ENCODE measurements at regions not wholly inside any gene's neighbourhood (a gene's known extent, or its start where the extent isn't known, plus 50 kb on each side); places are given as distances from the start of the nearest gene placed in this dataset.
"Not testable (repeated sequence)": the region's sequence is repeated elsewhere in the genome, so short reads cannot be mapped to it uniquely, and the experiment has no call there.

- DNase-seq, result no peak
These were observed 202.7 kb downstream of the PTH2R start for GRCh38 chr2:208609166-208609804.

- DNase-seq, result not testable (repeated sequence)
These were observed 209.1 kb downstream of the PTH2R start for GRCh38 chr2:208615675-208616074.

- DNase-seq, result no peak
These were observed 211.6 kb downstream of the PTH2R start for GRCh38 chr2:208618220-208618619.

GRCh38 chr2:208619993-208620392, 213.4 kb downstream of the PTH2R start:
- DNase-seq, result no peak

GRCh38 chr2:208620487-208620978, 213.9 kb downstream of the PTH2R start:
- no peak for DNase-seq

- no peak for DNase-seq
These were observed 220.7 kb downstream of the PTH2R start for GRCh38 chr2:208627110-208627884.

- no peak for DNase-seq
These were observed 221.3 kb downstream of the PTH2R start for GRCh38 chr2:208627916-208628315.

- DNase-seq, result no peak
These were observed 231.5 kb downstream of the PTH2R start for GRCh38 chr2:208638059-208638458.

GRCh38 chr2:208642125-208642779, 235.7 kb downstream of the PTH2R start:
- no peak for DNase-seq

GRCh38 chr2:208643145-208643544, 236.6 kb downstream of the PTH2R start:
- DNase-seq, result no peak

GRCh38 chr2:208645226-208645625, 238.6 kb downstream of the PTH2R start:
- DNase-seq, result no peak

- DNase-seq, result no peak
These were observed 241.8 kb downstream of the PTH2R start for GRCh38 chr2:208648368-208648767.

- no peak for DNase-seq
These were observed 246.8 kb downstream of the PTH2R start for GRCh38 chr2:208653383-208653782.

GRCh38 chr2:208654056-208654455, 247.5 kb downstream of the PTH2R start:
- DNase-seq, result no peak

GRCh38 chr2:208657468-208657867, 250.9 kb downstream of the PTH2R start:
- DNase-seq, result no peak

- DNase-seq, result no peak
These were observed 262.8 kb downstream of the PTH2R start for GRCh38 chr2:208669394-208669793.

GRCh38 chr2:208671284-208671683, 264.7 kb downstream of the PTH2R start:
- no peak for DNase-seq

GRCh38 chr2:208671886-208672680, 265.5 kb downstream of the PTH2R start:
- DNase-seq, result no peak

GRCh38 chr2:208673631-208674030, 267.0 kb downstream of the PTH2R start:
- DNase-seq, result no peak

GRCh38 chr2:208674919-208675318, 268.3 kb downstream of the PTH2R start:
- DNase-seq, result no peak

- DNase-seq, result not testable (repeated sequence)
These were observed 279.3 kb downstream of the PTH2R start for GRCh38 chr2:208685929-208686328.

- DNase-seq, result no peak
These were observed 280.1 kb downstream of the PTH2R start for GRCh38 chr2:208686665-208687064.

- not testable (repeated sequence) for DNase-seq
These were observed 281.1 kb downstream of the PTH2R start for GRCh38 chr2:208687720-208688119.
